ENCODE measurements at regions not wholly inside any gene's neighbourhood (a gene's known extent, or its start where the extent isn't known, plus 50 kb on each side); places are given as distances from the start of the nearest gene placed in this dataset.

DNA sequence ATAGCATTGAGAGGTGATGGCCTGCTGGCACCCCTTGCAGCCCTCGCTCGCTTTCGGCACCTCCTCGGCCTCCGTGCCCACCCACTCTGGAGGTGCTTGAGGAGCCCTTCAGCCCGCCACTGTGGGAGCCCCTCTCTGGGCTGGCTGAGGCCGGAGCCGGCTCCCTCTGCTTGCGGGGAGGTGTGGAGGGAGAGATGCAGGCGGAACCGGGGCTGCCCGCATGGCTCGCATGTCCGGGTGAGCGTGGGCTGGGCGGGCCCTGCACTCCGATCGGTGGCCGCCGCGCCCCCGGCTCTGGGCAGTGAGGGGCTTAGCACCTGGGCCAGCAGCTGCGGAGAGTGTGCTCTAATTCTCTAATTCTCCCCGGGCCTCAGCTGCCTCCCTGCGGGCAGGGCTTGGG is 101.1 kb downstream of the KIF4B start:
- TF ChIP-seq, protein P1, sequence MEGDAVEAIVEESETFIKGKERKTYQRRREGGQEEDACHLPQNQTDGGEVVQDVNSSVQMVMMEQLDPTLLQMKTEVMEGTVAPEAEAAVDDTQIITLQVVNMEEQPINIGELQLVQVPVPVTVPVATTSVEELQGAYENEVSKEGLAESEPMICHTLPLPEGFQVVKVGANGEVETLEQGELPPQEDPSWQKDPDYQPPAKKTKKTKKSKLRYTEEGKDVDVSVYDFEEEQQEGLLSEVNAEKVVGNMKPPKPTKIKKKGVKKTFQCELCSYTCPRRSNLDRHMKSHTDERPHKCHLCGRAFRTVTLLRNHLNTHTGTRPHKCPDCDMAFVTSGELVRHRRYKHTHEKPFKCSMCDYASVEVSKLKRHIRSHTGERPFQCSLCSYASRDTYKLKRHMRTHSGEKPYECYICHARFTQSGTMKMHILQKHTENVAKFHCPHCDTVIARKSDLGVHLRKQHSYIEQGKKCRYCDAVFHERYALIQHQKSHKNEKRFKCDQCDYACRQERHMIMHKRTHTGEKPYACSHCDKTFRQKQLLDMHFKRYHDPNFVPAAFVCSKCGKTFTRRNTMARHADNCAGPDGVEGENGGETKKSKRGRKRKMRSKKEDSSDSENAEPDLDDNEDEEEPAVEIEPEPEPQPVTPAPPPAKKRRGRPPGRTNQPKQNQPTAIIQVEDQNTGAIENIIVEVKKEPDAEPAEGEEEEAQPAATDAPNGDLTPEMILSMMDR (IDR thresholded peaks at IDR 0.05 in 4 of 5, conservative IDR thresholded peaks at IDR 0.05 in 1 of 5): no peak
- no peak for TF ChIP-seq POLR2A (IDR thresholded peaks at IDR 0.05)

Measured in gastrocnemius medialis (tissue), 4 donors.